NCI-H446 treated with DMSO at 0.1 percent for 48 hours (cell line): ENCODE measurements at regions not wholly inside any gene's neighbourhood (a gene's known extent, or its start where the extent isn't known, plus 50 kb on each side); places are given as distances from the start of the nearest gene placed in this dataset.

Experiments used
- DNase-seq: peaks from one replicate; lab custom pipeline; 2025; lab: John Stamatoyannopoulos, UW

DNA sequence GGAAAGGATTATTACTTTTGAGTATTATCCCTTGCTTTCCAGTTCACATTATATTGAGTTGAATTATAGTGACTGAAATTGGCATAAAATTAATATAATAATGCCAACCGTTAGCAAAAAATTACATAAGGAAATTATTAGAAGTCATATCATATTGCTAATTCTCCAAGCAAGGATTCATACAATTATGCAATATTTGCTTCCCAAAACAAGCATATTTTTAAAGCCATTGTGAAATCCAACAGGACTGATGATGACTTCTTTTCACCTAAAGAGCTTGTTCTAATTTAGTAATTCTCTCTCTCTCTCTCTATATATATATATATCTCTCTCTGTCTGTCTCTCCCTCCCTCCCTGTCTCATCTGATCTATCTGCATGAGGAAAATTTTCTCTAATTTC, 283.5 kb downstream of the DSEL start:
- DNase-seq, result no peak

DNA sequence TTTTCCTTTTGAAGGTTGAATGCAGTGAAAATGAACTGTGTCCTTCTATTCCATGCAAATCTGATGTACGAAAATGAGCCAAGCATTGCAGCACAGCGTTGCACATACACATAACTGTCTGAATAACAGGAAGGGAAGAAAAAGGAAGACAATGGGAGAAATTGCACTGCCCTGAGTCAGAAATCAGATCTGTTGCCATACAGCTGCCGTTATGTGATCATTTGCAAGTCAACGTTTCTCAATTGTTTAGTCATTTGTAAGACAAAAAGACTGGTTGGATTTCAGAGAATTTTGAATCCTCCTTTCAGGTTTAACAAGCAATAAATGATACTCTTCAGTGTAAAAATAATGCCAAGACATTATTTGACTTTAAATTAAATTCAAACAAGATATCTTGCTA, 284.1 kb downstream of the DSEL start:
- DNase-seq, result no peak

GRCh38 chr18:67222887-67223286, 293.6 kb downstream of the DSEL start:
- no peak for DNase-seq

DNA sequence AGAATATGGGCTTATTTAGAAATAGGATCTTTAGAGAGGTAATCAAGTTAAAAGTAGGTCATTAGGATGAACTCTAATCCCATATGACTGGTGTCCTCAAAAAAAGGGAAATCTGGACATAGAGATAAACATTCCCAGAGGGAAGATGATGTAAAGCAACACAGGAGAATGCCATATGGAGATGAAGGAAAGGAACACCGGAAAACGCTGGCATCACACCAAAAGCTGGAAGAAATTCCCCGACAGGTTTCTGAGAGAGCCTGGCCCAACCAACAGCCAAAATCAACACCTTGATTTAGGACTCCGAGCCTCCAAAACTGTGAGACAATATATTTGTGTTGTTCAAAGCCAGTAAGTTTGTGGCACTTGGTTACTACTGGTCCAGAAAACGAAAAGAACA, 296.7 kb downstream of the DSEL start:
- DNase-seq, result no peak

GRCh38 chr18:67218556-67218955, 298.0 kb downstream of the DSEL start:
- no peak for DNase-seq

DNA sequence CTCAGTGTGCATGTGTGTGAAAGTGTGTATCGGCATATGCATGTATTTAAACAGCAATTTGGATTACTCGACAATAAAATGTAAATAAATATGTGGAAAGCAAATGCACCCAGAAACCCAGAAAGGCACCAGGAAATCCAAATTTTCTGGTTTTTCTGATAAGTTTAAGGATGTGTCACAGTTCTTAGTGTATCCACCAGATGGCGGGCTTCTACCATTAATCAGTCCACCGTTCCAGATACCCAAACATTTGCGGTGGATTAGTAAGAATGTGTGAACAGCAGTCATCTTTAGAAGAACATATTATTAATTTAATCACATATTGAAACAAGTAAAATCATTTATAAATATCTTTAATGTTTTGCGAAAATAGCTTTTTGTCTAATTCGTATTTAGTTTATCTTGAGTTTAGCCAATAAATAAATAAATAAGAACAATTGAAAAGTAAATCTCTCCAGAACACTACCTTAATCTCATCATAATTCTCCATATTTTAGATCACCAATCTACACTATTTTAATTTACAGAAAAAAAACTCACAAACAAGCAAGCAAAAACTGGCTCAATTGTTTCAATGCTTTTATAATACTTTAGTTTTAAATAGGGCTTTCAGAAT, 298.9 kb downstream of the DSEL start:
- DNase-seq, result peak; percentile 11

DNA sequence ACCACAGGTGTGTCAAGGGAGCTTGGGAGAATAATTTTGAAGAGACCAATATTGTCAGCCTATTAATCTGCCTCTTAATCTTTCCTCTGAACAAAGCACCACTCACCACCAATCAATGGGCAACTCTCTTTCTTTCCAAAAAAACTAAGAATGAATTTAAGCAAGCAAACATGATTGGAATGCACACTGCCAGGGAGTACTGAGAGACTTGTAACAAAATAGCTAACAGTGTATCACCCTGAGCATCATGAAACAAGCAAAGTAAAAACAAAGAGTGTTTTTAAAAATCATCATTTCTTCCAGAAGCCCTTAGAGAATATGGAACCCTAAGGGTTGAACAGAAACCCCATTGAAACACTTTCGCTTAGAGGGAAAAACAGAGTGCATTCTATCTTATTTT, 299.7 kb downstream of the DSEL start:
- DNase-seq, result no peak

GRCh38 chr18:67215686-67216085, 300.8 kb downstream of the DSEL start:
- no peak for DNase-seq

DNA sequence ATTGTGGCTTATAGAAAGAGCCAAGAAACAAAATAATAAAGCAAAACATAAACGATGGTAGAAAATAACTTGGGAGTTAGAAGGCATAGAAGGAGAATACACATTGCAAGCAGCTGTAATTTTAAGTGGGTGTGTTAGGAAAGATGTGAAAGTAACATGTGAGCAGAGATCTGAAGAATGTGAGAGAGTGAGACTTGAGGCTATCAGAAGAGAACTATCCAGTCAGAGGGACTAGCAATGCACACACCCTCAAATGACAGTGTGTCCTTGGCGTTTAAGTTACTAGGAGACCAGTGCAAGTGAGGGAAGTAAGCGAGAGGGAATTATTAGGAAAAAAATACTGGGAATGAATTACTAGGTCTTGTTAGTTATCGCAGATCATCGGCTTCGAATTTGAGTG, 304.9 kb downstream of the DSEL start:
- no peak for DNase-seq

DNA sequence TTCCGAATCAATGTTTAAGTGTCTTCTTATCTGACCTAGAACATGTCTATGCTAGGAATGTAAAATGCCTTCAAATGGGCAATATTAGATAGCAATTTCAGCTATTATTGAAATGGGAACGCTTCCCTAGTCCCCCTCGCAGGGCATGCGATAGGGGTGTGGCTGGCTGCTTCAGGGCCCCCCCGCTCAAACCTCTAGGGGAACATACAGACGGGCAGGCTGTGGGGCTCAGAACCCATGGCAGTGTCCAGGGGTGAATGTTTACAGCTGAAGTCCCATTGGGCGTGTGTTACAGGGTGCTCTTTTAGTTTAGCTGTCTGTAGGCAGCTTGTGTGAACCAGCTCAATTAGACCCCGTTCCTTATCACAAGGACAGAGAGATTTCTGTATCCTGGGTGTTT, 315.9 kb downstream of the DSEL start:
- no peak for DNase-seq

DNA sequence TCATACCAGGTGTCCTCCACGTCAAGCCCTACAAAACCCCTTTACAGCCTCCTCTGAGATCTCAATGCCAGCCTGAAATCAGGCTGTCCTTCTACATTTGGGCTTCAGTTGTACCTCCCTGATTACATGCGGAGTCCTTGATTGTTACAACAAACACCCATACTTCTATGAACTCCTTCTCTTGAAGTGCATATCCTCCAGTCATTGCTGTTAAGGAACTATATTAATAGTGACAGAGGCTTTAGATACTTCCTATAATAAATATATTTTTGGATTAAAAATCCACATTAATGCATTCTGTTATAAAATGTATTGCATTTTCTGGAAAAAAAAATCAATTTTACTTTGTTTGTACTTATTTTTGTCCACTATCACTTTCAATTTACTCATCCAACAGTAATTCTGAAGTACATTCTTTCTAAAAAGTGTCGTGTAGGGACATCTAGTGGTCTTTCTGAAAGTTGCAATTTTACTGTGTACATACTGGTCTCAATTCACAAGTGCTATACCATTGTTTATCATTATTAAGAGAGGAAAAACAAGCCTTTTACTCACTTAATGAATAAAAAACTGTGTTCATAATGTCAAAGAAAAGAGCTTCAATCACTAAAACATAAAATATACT, 316.4 kb downstream of the DSEL start:
- peak; percentile 46 for DNase-seq

DNA sequence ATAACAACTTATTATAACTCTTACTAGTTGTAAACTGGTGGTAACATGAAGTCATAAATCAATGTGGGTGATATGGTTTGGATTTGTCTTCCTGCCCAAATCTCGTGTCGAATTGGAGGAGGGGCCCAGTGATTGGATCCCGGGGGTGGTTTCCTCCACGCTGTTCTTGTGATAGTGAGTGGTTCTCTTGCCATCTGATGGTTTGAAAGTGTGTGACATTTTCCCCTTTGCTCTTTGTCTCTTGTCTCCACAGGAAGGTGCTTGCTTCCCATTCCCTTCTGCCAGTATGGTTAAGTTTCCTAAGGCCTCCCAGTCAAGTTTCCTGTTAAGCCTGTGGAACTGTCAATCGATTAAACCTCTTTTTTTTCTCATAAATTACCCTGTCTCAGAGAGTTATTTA, 321.6 kb downstream of the DSEL start:
- DNase-seq, result no peak

- DNase-seq, result peak; percentile 3
These were observed 324.0 kb downstream of the DSEL start for GRCh38 chr18:67192535-67192934.

DNA sequence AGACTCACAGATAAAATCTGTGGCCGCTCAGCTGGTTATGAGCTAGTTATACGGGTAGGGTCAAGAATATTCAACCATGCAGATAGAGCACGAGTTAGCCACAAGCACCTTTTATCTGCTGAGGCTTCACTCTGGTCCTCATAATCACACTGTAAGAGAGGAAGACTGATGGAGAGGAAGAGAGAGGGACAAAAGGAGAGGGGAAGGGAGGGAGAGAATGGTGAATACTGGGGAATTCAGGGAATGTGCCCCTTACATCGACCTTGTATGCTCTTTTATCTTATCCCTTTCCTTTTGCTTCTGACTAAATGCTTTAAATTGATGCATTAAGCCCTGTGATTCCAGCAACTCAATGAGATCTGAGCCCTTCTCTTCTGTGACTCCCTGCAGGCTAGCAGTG, 333.1 kb downstream of the DSEL start:
- DNase-seq, result no peak

- DNase-seq, result no peak
These were observed 336.8 kb downstream of the DSEL start for GRCh38 chr18:67179726-67180125.

DNA sequence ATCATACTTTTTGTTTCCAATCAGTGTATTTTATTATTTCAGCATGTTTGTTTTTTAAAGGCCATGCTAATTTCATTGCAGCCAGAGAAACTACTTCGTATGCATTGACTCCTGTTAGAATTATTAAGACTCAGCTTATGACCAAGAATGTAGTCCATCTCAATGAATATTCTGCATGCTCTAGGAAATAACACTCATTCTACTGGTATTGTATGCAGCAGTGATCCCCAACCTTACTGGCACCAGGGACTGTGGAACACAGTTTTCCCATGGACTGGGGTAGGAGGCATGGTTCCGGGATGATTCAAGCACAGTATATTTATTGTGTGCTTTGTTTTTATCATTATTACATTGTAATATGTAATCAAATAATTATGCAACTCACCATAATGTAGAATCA, 356.9 kb downstream of the DSEL start:
- DNase-seq, result no peak

GRCh38 chr18:67154979-67155378, 361.5 kb downstream of the DSEL start:
- no peak for DNase-seq

DNA sequence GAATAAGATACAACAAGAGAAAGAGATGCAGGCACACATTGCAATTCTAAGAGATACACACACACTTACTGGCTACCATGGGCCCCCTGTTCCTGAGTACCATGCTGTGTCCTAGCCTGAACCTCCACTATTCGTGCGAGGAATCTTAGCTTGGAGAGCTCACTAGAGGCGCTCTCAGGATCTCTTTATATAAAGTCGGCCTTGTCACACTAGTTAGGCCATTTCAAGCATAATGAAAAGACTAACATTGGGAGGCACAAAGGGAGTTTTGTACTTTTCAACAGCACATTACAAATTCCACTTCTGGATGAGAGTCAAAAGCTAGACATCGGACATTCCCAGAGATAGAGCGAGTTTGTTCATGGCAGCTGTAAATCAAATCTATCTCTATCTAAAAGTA, 365.2 kb downstream of the DSEL start:
- DNase-seq, result no peak

- no peak for DNase-seq
These were observed 370.8 kb downstream of the DSEL start for GRCh38 chr18:67145586-67146292.

DNA sequence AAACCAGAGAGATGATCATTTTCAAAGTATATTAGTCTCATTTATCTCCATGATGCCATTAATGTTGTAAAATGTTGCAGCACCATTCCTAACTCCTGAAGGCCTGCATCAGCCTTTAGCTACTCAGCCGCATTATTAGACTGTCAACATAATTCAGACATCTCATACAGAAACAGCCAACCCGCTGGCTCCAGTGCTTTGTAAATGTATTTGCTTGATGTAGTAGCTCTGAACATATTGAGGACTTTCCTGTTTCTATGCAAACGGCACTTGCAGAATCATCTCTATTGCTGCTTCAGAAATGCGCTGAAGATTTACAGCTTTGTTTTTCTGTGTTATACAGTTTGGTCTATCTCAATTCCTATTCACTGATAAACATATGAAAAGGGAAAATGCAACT, 372.2 kb downstream of the DSEL start:
- DNase-seq, result no peak

GRCh38 chr18:67143028-67143427, 373.5 kb downstream of the DSEL start:
- no peak for DNase-seq

DNA sequence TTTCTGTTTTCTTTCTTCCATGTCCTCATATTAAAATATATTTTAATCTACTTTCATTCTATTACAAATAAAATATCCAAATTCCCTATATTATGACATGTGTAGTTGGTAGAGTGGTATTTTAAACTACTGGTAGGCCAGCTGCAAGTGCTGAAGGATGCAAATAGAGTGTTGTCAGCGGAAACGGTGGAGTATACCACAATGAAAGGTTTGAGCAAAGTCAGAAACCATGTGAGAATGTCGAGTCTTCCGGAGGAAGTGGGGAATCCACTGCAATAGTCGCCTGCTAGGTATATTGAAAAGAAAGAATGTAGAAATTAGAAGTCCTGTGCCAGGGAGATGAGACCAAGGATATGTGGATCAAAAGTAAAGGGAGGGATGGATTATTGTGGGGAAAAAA, 373.9 kb downstream of the DSEL start:
- DNase-seq, result no peak

GRCh38 chr18:67140495-67140894, 376.0 kb downstream of the DSEL start:
- no peak for DNase-seq

DNA sequence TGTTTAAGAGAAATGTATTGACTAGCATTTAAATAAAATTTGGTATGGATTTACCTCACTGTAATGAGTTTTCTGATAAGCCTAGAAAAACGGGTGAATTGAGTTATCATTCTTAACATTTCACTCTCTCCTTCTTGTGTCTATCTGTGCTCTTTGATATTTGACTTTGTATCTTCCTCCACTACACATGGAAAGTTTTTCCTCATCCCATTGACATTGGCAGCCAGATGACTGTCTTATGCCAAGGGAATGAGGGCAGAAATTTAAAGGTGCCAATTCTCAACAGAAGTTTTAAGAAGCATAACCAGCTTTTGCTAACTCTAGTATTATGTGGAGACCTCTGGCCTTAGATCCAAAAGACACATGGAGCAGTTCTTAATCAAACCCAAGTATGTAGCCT, 376.6 kb downstream of the DSEL start:
- DNase-seq, result peak; percentile 43
